GM12878 (cell line): ENCODE measurements at regions not wholly inside any gene's neighbourhood (a gene's known extent, or its start where the extent isn't known, plus 50 kb on each side); places are given as distances from the start of the nearest gene placed in this dataset.

Experiments used
- ATAC-seq: fragments of 200-7000 bp; cut with Tn5 transposase; 3 replicates; pipeline ENCODE4 v1.9.1; 2020; ENCODE audit warnings: mild to moderate bottlenecking, moderate library complexity
- BruUV-seq: library from RNA; stranded (reverse); fragments of 400-500 nt; replicated peaks from 2 replicates; lab custom pipeline; 2021; lab: Mats Ljungman, UMichigan
- CTCF ChIA-PET: fragments of 300-600 bp; sonication (Branson Sonifier 250); formaldehyde crosslinking; extraction: SDS; loops from one replicate; lab custom pipeline; 2021; ENCODE audit warnings: inconsistent platforms; lab: Yijun Ruan, JAX
- POLR2A ChIA-PET: fragments of 350-600 bp; formaldehyde crosslinking; extraction: SDS; loops from one replicate; lab custom pipeline; 2021; ENCODE audit warnings: inconsistent platforms; lab: Charles Lee
- RAD21 ChIA-PET: fragments of 300-600 bp; sonication (Branson Sonifier 250); formaldehyde crosslinking; loops from one replicate; lab custom pipeline; 2023; ENCODE audit warnings: antibody characterized with exemption; ENCODE audit not compliant: unreplicated experiment; lab: Charles Lee
- SMC1A ChIA-PET: fragments of 300-600 bp; sonication (Branson Sonifier 250); formaldehyde crosslinking; loops from one replicate; lab custom pipeline; 2023; ENCODE audit not compliant: unreplicated experiment, uncharacterized antibody; lab: Charles Lee
- DNase-seq: peaks from one replicate; pipeline ENCODE4 v3.0.0-alpha.2; 2011; ENCODE audit warnings: low read depth, low spot score
- FAIRE-seq: peaks from 3 replicates; lab custom pipeline; 2011; peaks lifted over from hg19 to GRCh38; lab: Jason Lieb, UNC
- H2AFZ ChIP-seq: 2 replicates; pipeline ENCODE4 v1.6.0; 2011; ENCODE audit warnings: low read depth, low read length, control low read depth; ENCODE audit not compliant: control insufficient read depth
- H3K27ac ChIP-seq: 2 replicates; pipeline ENCODE4 v1.5.1; 2011; ENCODE audit warnings: control low read depth; ENCODE audit not compliant: control insufficient read depth, insufficient read depth
- H3K27me3 ChIP-seq, 2 experiments: replicated peaks in 1 of 2; 2 replicates each; pipeline versions ENCODE4 v1.6.0 to v1.6.1; 2011; ENCODE audit warnings: low read length in 1 of 2; ENCODE audit not compliant: control insufficient read depth in 2 of 2, insufficient read depth in 2 of 2
- H3K36me3 ChIP-seq, 2 experiments: 2 replicates each; pipeline ENCODE4 v1.5.1; 2011; ENCODE audit warnings: low read length in 1 of 2; ENCODE audit not compliant: control insufficient read depth in 2 of 2, insufficient read depth in 2 of 2
- H3K4me1 ChIP-seq: 2 replicates; pipeline ENCODE4 v1.6.1; 2011; ENCODE audit warnings: mild to moderate bottlenecking, low read length, moderate library complexity, mixed read lengths; ENCODE audit not compliant: control insufficient read depth, insufficient read depth
- H3K4me2 ChIP-seq: 2 replicates; pipeline ENCODE4 v1.6.0; 2011; ENCODE audit warnings: control low read depth; ENCODE audit not compliant: control insufficient read depth, insufficient read depth
- H3K4me3 ChIP-seq: fragments of 200-600 bp; sonication (generic); 2 replicates; pipeline ENCODE4 v1.5.1; 2016
- H3K79me2 ChIP-seq: 2 replicates; pipeline ENCODE4 v1.6.0; 2011; ENCODE audit warnings: low read length; ENCODE audit not compliant: control insufficient read depth, insufficient read depth
- H3K9ac ChIP-seq: 2 replicates; pipeline ENCODE4 v1.8.0; 2011; ENCODE audit warnings: low read length, control low read depth, mixed read lengths; ENCODE audit not compliant: control insufficient read depth, insufficient read depth
- H3K9me3 ChIP-seq: replicated peaks from 3 replicates; pipeline ENCODE4 v1.5.1; 2011; ENCODE audit warnings: mild to moderate bottlenecking, low read length; ENCODE audit not compliant: control insufficient read depth, insufficient read depth
- H4K20me1 ChIP-seq: 2 replicates; pipeline ENCODE4 v1.6.0; 2011; ENCODE audit not compliant: control insufficient read depth, insufficient read depth
- ASH2L ChIP-seq: fragments of 300-600, 200-600 bp; sonication (generic); IDR thresholded peaks from 2 replicates; pipeline ENCODE4 v1.6.1; 2017; ENCODE audit warnings: low read depth, mild to moderate bottlenecking, borderline replicate concordance
- BHLHE40 ChIP-seq, 2 experiments: fragments of 450-650 bp in 1 of 2; IDR thresholded peaks; 2 replicates each; pipeline ENCODE4 v1.6.1; 2011 to 2017; ENCODE audit warnings: low read depth in 2 of 2, borderline replicate concordance in 1 of 2, improper control_type of control experiment in 1 of 2, low read length in 1 of 2, mild to moderate bottlenecking in 1 of 2
- CREB1 ChIP-seq: IDR thresholded peaks from 2 replicates; pipeline ENCODE4 v1.6.1; 2012; ENCODE audit warnings: low read depth, mild to moderate bottlenecking, inconsistent platforms
- FOS ChIP-seq: IDR thresholded peaks from 3 replicates; pipeline ENCODE4 v1.6.1; 2011; ENCODE audit warnings: borderline replicate concordance; ENCODE audit not compliant: insufficient read length; ENCODE audit errors: extremely low read depth
- GABPA ChIP-seq: IDR thresholded peaks from 2 replicates; pipeline ENCODE4 v1.6.1; 2014; ENCODE audit warnings: antibody characterized with exemption, low read depth, mild to moderate bottlenecking, inconsistent platforms
- IRF4 ChIP-seq: IDR thresholded peaks from 2 replicates; pipeline ENCODE4 v1.6.1; 2011; ENCODE audit warnings: low read depth, low read length
- JUNB ChIP-seq: IDR thresholded peaks from 2 replicates; pipeline ENCODE4 v1.6.1; 2016; ENCODE audit warnings: antibody characterized with exemption, mild to moderate bottlenecking
- RAD21 ChIP-seq: IDR thresholded peaks from 2 replicates; pipeline ENCODE4 v1.6.1; 2011; ENCODE audit warnings: mild to moderate bottlenecking, low read depth, low read length, moderate library complexity; ENCODE audit not compliant: insufficient read depth
- REST ChIP-seq: IDR thresholded peaks from 2 replicates; pipeline ENCODE4 v1.6.1; 2012; ENCODE audit warnings: mild to moderate bottlenecking, low read depth, low read length
- YY1 ChIP-seq: IDR thresholded peaks from 2 replicates; pipeline ENCODE4 v1.6.1; 2011; ENCODE audit warnings: low read depth, mild to moderate bottlenecking, low read length
- in situ Hi-C: fragments of 300-500 bp; cut with MboI; formaldehyde crosslinking; loops from 9 replicates; pipeline ENCODE4 v1.14.3; 2018; ENCODE audit warnings: mixed read lengths
- intact Hi-C: fragments of 100-400 bp; cut with micrococcal nuclease; formaldehyde crosslinking; loops from one replicate; pipeline ENCODE4 v1.14.2; 2022; ENCODE audit not compliant: unreplicated experiment

GRCh38 chr2:147164563-147164962 is 680.3 kb upstream of the ACVR2A start (continued):
- no peak for TF ChIP-seq IRF4
- TF ChIP-seq BHLHE40 (IDR thresholded peaks at IDR 0.05; ENCODE audit: borderline replicate concordance in 1 of 2, low read depth in 2 of 2, low read length in 1 of 2), result no peak
- TF ChIP-seq REST, result no peak
- no peak for TF ChIP-seq FOS
- TF ChIP-seq YY1, result no peak
- TF ChIP-seq RAD21, result no peak
- TF ChIP-seq JUNB, result no peak

- TF ChIP-seq ASH2L (no peak), GABPA (no peak), CREB1 (no peak)
- no peak for ATAC-seq
- in situ Hi-C loops, result no loop called here
- RAD21 ChIA-PET, result no interaction called here
- Histone ChIP-seq H3K36me3 (no peaks in the 10 kb centered on the region), H2AFZ (no peak overlapping the region), H3K79me2 (no peaks in the 10 kb centered on the region), H3K9me3 (no peaks in the 10 kb centered on the region; the same call in 2 of the 3 replicates), H3K27ac (no peak overlapping the region), H3K4me2 (no peak overlapping the region), H3K9ac (no peak overlapping the region), H3K4me3 (no peak overlapping the region), H3K27me3 (no peaks in the 10 kb centered on the region), H3K4me1 (no peaks in the 10 kb centered on the region), H4K20me1 (no peaks in the 10 kb centered on the region)
- POLR2A ChIA-PET, result interaction anchor here (0.7 kb wide), 1 partner anchor 985 kb away, joined by 3 read pairs; no protein-coding TSS in a partner anchor
- SMC1A ChIA-PET, result no interaction called here
- no peak for DNase-seq
- intact Hi-C loops, result no loop called here
- CTCF ChIA-PET, result no interaction called here
- FAIRE-seq, result no peak
- BruUV-seq, result no TSS peak
Measured at GRCh38 chr2:147161746-147162145, 683.1 kb upstream of the ACVR2A start.
